CD8-positive, alpha-beta memory T cell (primary cell): ENCODE measurements at regions not wholly inside any gene's neighbourhood (a gene's known extent, or its start where the extent isn't known, plus 50 kb on each side); places are given as distances from the start of the nearest gene placed in this dataset.
A peak's percentile ranks its signal among the peaks of the same experiment; 100 is the strongest.

Experiments used
- CTCF ChIA-PET: fragments of 350-600 bp; sonication (Branson Sonifier 250); formaldehyde crosslinking; loops from one replicate; lab custom pipeline; 2021; ENCODE audit warnings: antibody characterized with exemption; lab: Charles Lee
- POLR2A ChIA-PET: fragments of 350-600 bp; sonication (Branson Sonifier 250); formaldehyde crosslinking; loops from one replicate; lab custom pipeline; 2021; ENCODE audit warnings: antibody characterized with exemption; lab: Charles Lee
- DNase-seq, 5 donors: peaks; one replicate each; pipeline versions ENCODE4 v3.0.0 to v3.0.0-alpha.2; 2020 to 2022; ENCODE audit warnings: mixed read lengths in 1 of 5
- H3K27ac ChIP-seq: one replicate; pipeline ENCODE4 v1.7.0; 2013; ENCODE audit warnings: low read depth, mild to moderate bottlenecking, low read length, moderate library complexity
- H3K27me3 ChIP-seq: 2 replicates; pipeline ENCODE4 v1.7.0; 2013; ENCODE audit warnings: low read length, mild to moderate bottlenecking; ENCODE audit not compliant: insufficient read depth, poor library complexity, severe bottlenecking
- H3K36me3 ChIP-seq: 2 replicates; pipeline ENCODE4 v1.7.0; 2013; ENCODE audit warnings: mild to moderate bottlenecking, low read length, moderate library complexity; ENCODE audit not compliant: insufficient read depth
- H3K4me1 ChIP-seq: 2 replicates; pipeline ENCODE4 v1.7.0; 2013; ENCODE audit warnings: mild to moderate bottlenecking, low read length, moderate library complexity; ENCODE audit not compliant: insufficient read depth
- H3K4me3 ChIP-seq: 2 replicates; pipeline ENCODE4 v1.7.0; 2013; ENCODE audit warnings: mild to moderate bottlenecking, low read length
- H3K9me3 ChIP-seq: 2 replicates; pipeline ENCODE4 v1.7.0; 2013; ENCODE audit warnings: mild to moderate bottlenecking, low read length
- H3K27ac Mint-ChIP-seq, 8 donors: one replicate each; pipeline ENCODE4 v1.8.0; 2020 to 2021; ENCODE audit warnings: mixed read lengths in 8 of 8, mild to moderate bottlenecking in 6 of 8, inconsistent platforms in 3 of 8, moderate library complexity in 3 of 8
- H3K27me3 Mint-ChIP-seq, 2 donors: one replicate each; pipeline ENCODE4 v1.8.0; 2020 to 2021; ENCODE audit warnings: mixed read lengths in 2 of 2, mild to moderate bottlenecking in 1 of 2, moderate library complexity in 1 of 2
- H3K36me3 Mint-ChIP-seq, 3 donors: one replicate each; pipeline ENCODE4 v1.8.0; 2020 to 2021; ENCODE audit warnings: mixed read lengths in 3 of 3, inconsistent platforms in 1 of 3, mild to moderate bottlenecking in 1 of 3
- H3K4me1 Mint-ChIP-seq, 3 donors: one replicate each; pipeline ENCODE4 v1.8.0; 2020 to 2021; ENCODE audit warnings: mixed read lengths in 3 of 3, inconsistent platforms in 1 of 3, mild to moderate bottlenecking in 1 of 3
- H3K4me3 Mint-ChIP-seq, 7 donors: one replicate each; pipeline ENCODE4 v1.8.0; 2020 to 2021; ENCODE audit warnings: mixed read lengths in 7 of 7, mild to moderate bottlenecking in 6 of 7, moderate library complexity in 4 of 7, inconsistent platforms in 2 of 7
- H3K9me3 Mint-ChIP-seq, 5 donors: one replicate each; pipeline ENCODE4 v1.8.0; 2020 to 2022; ENCODE audit warnings: mixed read lengths in 5 of 5, mild to moderate bottlenecking in 3 of 5, moderate library complexity in 2 of 5, inconsistent platforms in 1 of 5

DNA sequence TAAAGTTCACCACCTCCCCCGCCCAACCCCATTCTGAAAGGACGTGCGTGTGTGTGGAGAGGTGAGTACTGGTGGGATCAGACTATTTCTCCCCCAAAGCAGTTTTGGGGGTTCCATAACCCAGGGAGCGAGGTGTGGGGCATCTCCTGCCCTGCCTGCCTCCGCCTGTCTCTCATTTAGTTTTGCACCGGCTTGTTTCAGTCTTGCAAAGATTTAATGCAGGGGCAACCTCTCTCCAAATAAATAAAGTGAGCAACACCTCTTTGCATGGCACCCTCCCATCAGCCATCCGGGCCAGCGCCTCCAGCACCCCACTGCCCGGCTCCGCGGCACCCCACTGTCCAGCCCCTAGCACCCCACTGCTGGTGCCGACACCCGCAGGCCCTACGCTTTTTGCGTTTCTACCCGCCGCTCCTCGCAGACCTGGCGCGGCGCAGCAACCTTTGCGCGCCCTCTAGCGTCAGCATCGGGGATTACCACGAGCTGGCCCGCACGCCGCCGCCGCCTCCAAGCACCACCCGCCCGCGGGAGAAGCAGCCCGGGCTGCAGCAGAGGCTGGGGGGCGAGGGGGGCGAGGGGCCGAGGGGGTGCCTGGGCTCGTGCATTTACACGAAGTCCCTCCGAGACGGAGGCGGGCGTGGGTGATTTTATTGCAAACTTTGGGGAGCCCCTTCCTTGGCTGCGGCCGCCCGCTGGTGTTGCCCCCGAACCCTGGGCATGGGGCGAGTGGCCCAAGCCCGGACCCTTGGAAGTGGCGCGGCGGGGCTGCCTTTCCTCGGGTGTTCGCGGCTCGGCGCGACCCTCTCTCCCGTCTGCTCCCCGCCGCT is 55.8 kb upstream of the VRK1 start:
- Mint-ChIP-seq H3K4me3 (peak overlapping the region; percentile 64 to 84 (median 77)), H3K27me3 (peaks cover 39 to 90% of the 10 kb centered on the region in 2 donors), H3K9me3 (peaks cover 0 to 1% (median 0%) of the 10 kb centered on the region in 5 donors), H3K4me1 (peaks cover 10 to 20% (median 15%) of the 10 kb centered on the region in 3 donors), H3K27ac (no peak overlapping the region), H3K36me3 (no peaks in the 10 kb centered on the region)
- Histone ChIP-seq H3K27ac (no peak overlapping the region), H3K9me3 (no peaks in the 10 kb centered on the region), H3K27me3 (peaks cover 42% of the 10 kb centered on the region), H3K4me3 (peak overlapping the region; percentile 36), H3K36me3 (no peaks in the 10 kb centered on the region), H3K4me1 (peaks cover 5% of the 10 kb centered on the region)
- ChIA-PET POLR2A (interaction anchor here (0.6 kb wide), 1 partner anchor 1296 kb away, joined by 4 read pairs; no protein-coding TSS in a partner anchor), CTCF (interaction anchor here (0.5 to 1.3 kb wide), 12 partner anchors 9 to 1951 kb away, joined by 3 to 5 read pairs (median 3); no protein-coding TSS in a partner anchor)
- peak; percentile 60 to 76 (median 67) for DNase-seq

DNA sequence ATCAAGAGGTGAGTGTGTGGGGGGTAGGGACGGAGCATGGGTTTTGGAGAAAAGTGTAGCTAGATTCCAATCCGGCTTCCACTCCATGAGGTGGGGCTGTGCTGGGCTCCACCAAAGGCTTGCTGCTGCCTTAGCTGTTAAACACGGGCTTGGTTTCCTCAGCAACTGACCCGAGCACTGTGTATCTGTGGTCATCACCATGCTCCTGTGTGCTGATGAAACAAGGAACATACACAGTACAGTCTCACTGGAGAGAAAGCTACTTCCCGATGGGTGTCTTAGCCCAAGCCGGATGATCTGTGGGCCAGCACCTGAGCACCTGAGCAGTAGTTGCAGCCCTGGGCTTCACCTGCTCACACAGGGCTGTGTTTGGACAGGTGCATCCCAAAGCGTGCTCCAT is 52.9 kb upstream of the VRK1 start:
- no peak overlapping the region for H3K4me3 Mint-ChIP-seq
- no peak overlapping the region for H3K27ac Mint-ChIP-seq
- Histone ChIP-seq H3K27ac (no peak overlapping the region), H3K36me3 (no peaks in the 10 kb centered on the region), H3K9me3 (no peaks in the 10 kb centered on the region), H3K27me3 (peaks cover 31% of the 10 kb centered on the region), H3K4me3 (no peak overlapping the region), H3K4me1 (peaks cover 5% of the 10 kb centered on the region)
- peaks cover 10 to 15% (median 13%) of the 10 kb centered on the region in 3 donors for H3K4me1 Mint-ChIP-seq
- POLR2A ChIA-PET: no interaction called here
- no peaks in the 10 kb centered on the region for H3K36me3 Mint-ChIP-seq
- H3K9me3 Mint-ChIP-seq: peaks cover 0 to 1% (median 0%) of the 10 kb centered on the region in 5 donors
- CTCF ChIA-PET: no interaction called here
- DNase-seq: no peak
- peaks cover 36 to 81% of the 10 kb centered on the region in 2 donors for H3K27me3 Mint-ChIP-seq

DNA sequence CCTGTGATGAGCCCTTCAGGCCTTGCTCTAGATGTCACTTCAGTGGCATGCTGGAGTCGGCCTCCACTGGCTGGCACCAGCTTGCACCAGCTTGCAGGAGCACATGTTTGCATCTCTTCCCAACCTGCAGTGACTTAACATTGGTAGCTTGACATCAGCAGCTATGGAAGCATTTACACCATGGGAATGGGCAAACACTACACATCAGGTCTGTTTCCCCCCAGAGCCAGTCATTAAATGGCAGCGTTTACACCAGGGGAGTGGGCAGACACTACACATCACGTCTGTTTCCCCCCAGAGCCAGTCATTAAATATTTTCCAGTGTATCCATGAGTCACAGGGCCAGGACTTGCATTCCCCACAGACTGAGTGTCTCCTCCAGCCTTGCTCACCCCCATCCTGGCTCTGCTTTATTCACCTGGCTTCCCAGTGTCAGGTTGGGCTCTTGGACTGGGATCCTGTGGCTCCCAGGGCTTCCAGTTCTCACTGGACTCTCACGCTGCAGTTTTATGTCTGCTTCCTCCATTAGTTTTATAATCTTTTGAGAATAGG is 51.6 kb upstream of the VRK1 start:
- H3K4me3 ChIP-seq: no peak overlapping the region
- Mint-ChIP-seq H3K36me3 (no peaks in the 10 kb centered on the region), H3K27me3 (peaks cover 32 to 77% of the 10 kb centered on the region in 2 donors), H3K9me3 (peaks cover 0 to 1% (median 0%) of the 10 kb centered on the region in 5 donors), H3K4me1 (peaks cover 10 to 15% (median 13%) of the 10 kb centered on the region in 3 donors), H3K27ac (no peak overlapping the region), H3K4me3 (no peak overlapping the region)
- H3K27me3 ChIP-seq: peaks cover 21% of the 10 kb centered on the region
- CTCF ChIA-PET: interaction anchor here (1.3 kb wide), 1 partner anchor 9 kb away, joined by 3 read pairs; no protein-coding TSS in a partner anchor
- H3K36me3 ChIP-seq: no peaks in the 10 kb centered on the region
- no peaks in the 10 kb centered on the region for H3K9me3 ChIP-seq
- H3K27ac ChIP-seq: no peak overlapping the region
- POLR2A ChIA-PET: no interaction called here
- DNase-seq: no peak
- peaks cover 5% of the 10 kb centered on the region for H3K4me1 ChIP-seq

DNA sequence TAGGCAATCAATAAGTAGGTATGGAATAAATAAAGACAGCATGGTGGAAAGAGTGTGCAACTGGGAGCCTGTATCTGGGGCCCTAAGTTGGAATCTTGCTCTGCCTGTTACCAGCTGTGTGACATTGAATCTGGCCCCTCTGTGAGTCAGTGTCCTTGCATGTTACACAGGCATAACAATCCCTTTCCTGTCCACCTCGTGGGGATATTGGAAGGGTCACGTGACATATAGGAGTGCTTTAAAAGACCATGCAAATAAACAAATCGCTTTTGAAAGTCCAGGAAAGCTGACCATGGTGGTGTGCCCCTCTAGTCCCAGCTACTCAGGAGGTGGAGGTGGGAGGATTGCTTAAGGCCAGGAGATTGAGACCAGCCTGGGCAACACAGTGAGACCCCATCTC is 51.1 kb upstream of the VRK1 start:
- CTCF ChIA-PET: interaction anchor here (1.3 kb wide), 1 partner anchor 10 kb away, joined by 3 read pairs; no protein-coding TSS in a partner anchor
- peaks cover 3% of the 10 kb centered on the region for H3K4me1 ChIP-seq

DNA sequence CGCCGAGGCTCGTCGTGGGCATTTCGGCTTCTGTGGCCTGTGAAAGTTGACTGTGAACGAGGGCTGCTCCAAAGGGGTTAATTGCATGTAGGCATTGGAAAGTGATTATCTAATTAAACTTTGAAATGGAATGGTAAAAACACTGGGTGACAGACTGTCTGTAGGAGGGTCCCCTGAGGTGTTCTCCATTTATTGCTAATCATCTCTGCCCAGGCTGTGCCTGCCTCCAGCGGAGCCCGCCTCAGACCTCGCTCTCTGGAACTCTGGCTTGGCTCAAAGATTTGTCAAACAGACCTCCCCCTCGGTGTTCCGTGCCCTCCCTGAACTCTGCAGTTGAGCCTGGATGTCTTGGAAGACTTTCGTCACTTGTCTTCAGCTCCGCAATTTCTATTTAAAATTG is 50.2 kb upstream of the VRK1 start:
- POLR2A ChIA-PET: no interaction called here
- no peaks in the 10 kb centered on the region for H3K4me1 ChIP-seq
- H3K4me3 ChIP-seq: no peak overlapping the region
- Mint-ChIP-seq H3K36me3 (no peaks in the 10 kb centered on the region), H3K27ac (no peak overlapping the region), H3K9me3 (peaks cover 0 to 1% (median 0%) of the 10 kb centered on the region in 5 donors), H3K27me3 (peaks cover 21 to 76% of the 10 kb centered on the region in 2 donors), H3K4me3 (no peak overlapping the region), H3K4me1 (peaks cover 4 to 6% (median 5%) of the 10 kb centered on the region in 3 donors)
- H3K9me3 ChIP-seq: no peaks in the 10 kb centered on the region
- H3K36me3 ChIP-seq: no peaks in the 10 kb centered on the region
- no peak for DNase-seq
- H3K27ac ChIP-seq: no peak overlapping the region
- H3K27me3 ChIP-seq: peaks cover 10% of the 10 kb centered on the region
- CTCF ChIA-PET: interaction anchor here (1.3 kb wide), 1 partner anchor 10 kb away, joined by 3 read pairs; no protein-coding TSS in a partner anchor

More for the DNA sequence above, 51.1 kb upstream of the VRK1 start:
- Histone ChIP-seq H3K4me3 (no peak overlapping the region), H3K9me3 (no peaks in the 10 kb centered on the region), H3K27ac (no peak overlapping the region), H3K36me3 (no peaks in the 10 kb centered on the region), H3K27me3 (peaks cover 16% of the 10 kb centered on the region)
- peaks cover 8 to 13% (median 11%) of the 10 kb centered on the region in 3 donors for H3K4me1 Mint-ChIP-seq
- POLR2A ChIA-PET: no interaction called here
- DNase-seq: no peak
- H3K27me3 Mint-ChIP-seq: peaks cover 27 to 77% of the 10 kb centered on the region in 2 donors
- no peak overlapping the region for H3K4me3 Mint-ChIP-seq
- no peaks in the 10 kb centered on the region for H3K36me3 Mint-ChIP-seq
- H3K9me3 Mint-ChIP-seq: peaks cover 0 to 1% (median 0%) of the 10 kb centered on the region in 5 donors
- H3K27ac Mint-ChIP-seq: no peak overlapping the region
